ENCODE measurements at regions not wholly inside any gene's neighbourhood (a gene's known extent, or its start where the extent isn't known, plus 50 kb on each side); places are given as distances from the start of the nearest gene placed in this dataset.

DNA sequence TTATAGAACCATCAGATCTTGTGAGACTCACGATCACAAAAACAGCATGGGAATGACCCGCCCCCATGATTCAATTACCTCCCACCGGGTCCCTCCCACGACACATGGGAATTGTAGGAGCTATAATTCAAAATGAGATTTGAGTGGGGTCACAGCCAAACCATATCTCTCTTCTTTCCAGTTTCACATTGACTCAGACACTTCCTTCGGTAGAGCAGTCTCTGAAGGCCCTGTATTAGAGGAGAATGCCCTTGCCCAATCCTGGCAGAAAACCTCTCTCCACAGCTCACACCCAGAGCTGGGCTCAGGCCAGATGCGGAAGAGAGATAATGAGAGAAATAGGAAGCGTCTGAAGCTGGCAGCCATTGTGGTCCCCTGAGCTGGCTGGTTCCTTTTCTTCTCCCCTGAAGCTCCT lies 72.4 kb upstream of the CLDN10 start:
- Histone ChIP-seq H2BK15ac (ENCODE audit: low read length) (no peak overlapping the region), H3K18ac (ENCODE audit: extremely low read depth, low read length) (no peak overlapping the region), H3K9me3 (ENCODE audit: insufficient read depth in 2 of 2, low read depth in 1 of 2, low read length in 1 of 2) (no peaks in the 10 kb centered on the region), H3K56ac (replicated peaks; ENCODE audit: insufficient read length, low read depth, low read length) (no peak overlapping the region), H2BK12ac (ENCODE audit: low read depth, low read length) (no peak overlapping the region), H3K79me2 (ENCODE audit: control insufficient read depth in 1 of 2, insufficient read depth in 2 of 2, low read length in 2 of 2) (no peaks in the 10 kb centered on the region), H3K14ac (ENCODE audit: insufficient read length) (no peak overlapping the region), H3K27me3 (replicated peaks in 1 of 4; ENCODE audit: control insufficient read depth in 3 of 4, extremely low read depth in 1 of 4, insufficient read depth in 3 of 4, low read length in 3 of 4) (peaks cover 0 to 2% (median 0%) of the 10 kb centered on the region in 4 experiments; a peak in 3 of 7 replicates), H3K27ac (ENCODE audit: low read depth, low read length) (no peak overlapping the region), H2AFZ (ENCODE audit: low read length) (no peak overlapping the region), H2BK5ac (ENCODE audit: low read depth, low read length) (no peak overlapping the region), H3K36me3 (ENCODE audit: control insufficient read depth in 2 of 4, insufficient read depth in 4 of 4, low read length in 3 of 4) (no peaks in the 10 kb centered on the region), H3K4ac (replicated peaks; ENCODE audit: insufficient read length, low read depth, low read length) (no peak overlapping the region), H2BK120ac (replicated peaks; ENCODE audit: low read depth, low read length) (no peak overlapping the region), H3K4me3 (ENCODE audit: extremely low read depth in 1 of 4, insufficient read depth in 2 of 4, low read depth in 3 of 4, low read length in 4 of 4) (no peak overlapping the region), H3K9ac (replicated peaks in 1 of 4; ENCODE audit: extremely low read depth in 1 of 4, low read depth in 3 of 4, low read length in 3 of 4) (no peak overlapping the region), H2AK5ac (ENCODE audit: low read depth, low read length) (no peak overlapping the region), H3K4me1 (replicated peaks in 1 of 4; ENCODE audit: control insufficient read depth in 3 of 4, insufficient read depth in 4 of 4, low read length in 3 of 4) (no peaks in the 10 kb centered on the region; a peak in 1 of 7 replicates), H4K20me1 (replicated peaks in 1 of 2; ENCODE audit: control insufficient read depth in 1 of 2, insufficient read depth in 2 of 2, low read length in 2 of 2) (no peaks in the 10 kb centered on the region), H3K79me1 (ENCODE audit: low read depth, low read length) (no peaks in the 10 kb centered on the region), H4K91ac (replicated peaks; ENCODE audit: insufficient read length, low read length) (no peak overlapping the region), H4K5ac (ENCODE audit: insufficient read length, low read depth, low read length) (no peak overlapping the region), H3K23ac (ENCODE audit: insufficient read length) (no peak overlapping the region), H4K8ac (ENCODE audit: extremely low read depth, insufficient read depth, low read length) (no peak overlapping the region), H2BK20ac (ENCODE audit: low read length) (no peak overlapping the region), H3K23me2 (ENCODE audit: low read depth, low read length) (no peaks in the 10 kb centered on the region), H3K4me2 (ENCODE audit: insufficient read depth in 1 of 2, low read depth in 2 of 2, low read length in 2 of 2) (no peak overlapping the region)
- TF ChIP-seq MAFK (IDR thresholded peaks at IDR 0.05; ENCODE audit: low read depth, low read length) (no peak), POLR2AphosphoS5 (IDR thresholded peaks at IDR 0.05; ENCODE audit: low read depth, low read length) (no peak), TEAD4 (IDR thresholded peaks at IDR 0.05; ENCODE audit: low read depth, low read length) (no peak)
- FAIRE-seq (no peak), DNase-seq (ENCODE audit: low read depth in 1 of 2, low spot score in 2 of 2) (no peak)
- ChIA-PET CTCF (ENCODE audit: partially characterized antibody) (interaction anchor here (0.8 to 8.4 kb wide), 16 partner anchors 10 to 355 kb away, joined by 3 to 62 read pairs (median 4); no protein-coding TSS in a partner anchor), POLR2A (ENCODE audit: partially characterized antibody) (no interaction called here)
- 83% methylated on average over 6 of the region's 7 CpGs; no CpG with 5 or more reads in 1 of the 2 experiments for WGBS, 2 experiments (ENCODE audit: extremely low coverage in 1 of 2, insufficient coverage in 1 of 2, insufficient read length in 1 of 2, insufficient replicate concordance in 2 of 2, low coverage in 1 of 2, low lambda C conversion rate in 2 of 2, missing lambda C conversion rate in 1 of 2)

Data from H1 (cell line).